WTC11 (cell line): ENCODE measurements at regions not wholly inside any gene's neighbourhood (a gene's known extent, or its start where the extent isn't known, plus 50 kb on each side); places are given as distances from the start of the nearest gene placed in this dataset.

ENCODE experiments used
- ATAC-seq: fragments of 200-7000 bp; cut with Tn5 transposase; 2 replicates; pipeline ENCODE4 v1.10.0; 2021; ENCODE audit warnings: mild to moderate bottlenecking, moderate library complexity
- CTCF ChIA-PET: fragments of 300-600 bp; sonication (Branson Sonifier 250); formaldehyde crosslinking; loops from one replicate; lab custom pipeline; 2021; ENCODE audit warnings: antibody characterized with exemption; lab: Charles Lee
- POLR2A ChIA-PET: fragments of 350-600 bp; sonication (Branson Sonifier 250); formaldehyde crosslinking; loops from one replicate; lab custom pipeline; 2021; ENCODE audit warnings: antibody characterized with exemption; lab: Charles Lee
- DNase-seq: peaks from one replicate; pipeline ENCODE4 v3.0.0; 2021; ENCODE audit warnings: low spot score
- H3K27ac Mint-ChIP-seq: 2 replicates; pipeline ENCODE4 v1.8.0; 2021; ENCODE audit warnings: mixed read lengths
- H3K27me3 Mint-ChIP-seq: 2 replicates; pipeline ENCODE4 v1.8.0; 2021; ENCODE audit warnings: low read depth, mild to moderate bottlenecking, moderate library complexity, mixed read lengths
- H3K36me3 Mint-ChIP-seq: 2 replicates; pipeline ENCODE4 v1.8.0; 2021; ENCODE audit warnings: mixed read lengths
- H3K4me1 Mint-ChIP-seq: 2 replicates; pipeline ENCODE4 v1.8.0; 2022; ENCODE audit warnings: mixed read lengths
- H3K4me3 Mint-ChIP-seq: 2 replicates; pipeline ENCODE4 v1.8.0; 2021; ENCODE audit warnings: mild to moderate bottlenecking, moderate library complexity, mixed read lengths
- H3K9me3 Mint-ChIP-seq: 2 replicates; pipeline ENCODE4 v1.8.0; 2021; ENCODE audit warnings: mixed read lengths
- CREB1 ChIP-seq: sonication (generic); formaldehyde crosslinking; IDR thresholded peaks from 2 replicates; pipeline ENCODE4 v1.8.0; 2023; ENCODE audit warnings: mild to moderate bottlenecking, missing genetic modification reagents
- ELF4 ChIP-seq: sonication (generic); formaldehyde crosslinking; IDR thresholded peaks from 2 replicates; pipeline ENCODE4 v1.8.1; 2022; ENCODE audit warnings: low read depth, mild to moderate bottlenecking, moderate library complexity, missing genetic modification reagents
- FOXK1 ChIP-seq: sonication (generic); formaldehyde crosslinking; IDR thresholded peaks from 2 replicates; pipeline ENCODE4 v1.8.0; 2022; ENCODE audit warnings: mild to moderate bottlenecking, moderate library complexity, missing genetic modification reagents
- GABPB1 ChIP-seq: sonication (generic); formaldehyde crosslinking; IDR thresholded peaks from 2 replicates; pipeline ENCODE4 v1.8.1; 2023; ENCODE audit warnings: mild to moderate bottlenecking, missing genetic modification reagents
- IRF2 ChIP-seq: sonication (generic); formaldehyde crosslinking; IDR thresholded peaks from 2 replicates; pipeline ENCODE4 v1.8.0; 2022; ENCODE audit warnings: low read depth, missing genetic modification reagents, borderline replicate concordance
- JUN ChIP-seq: sonication (generic); formaldehyde crosslinking; IDR thresholded peaks from 2 replicates; pipeline ENCODE4 v1.8.0; 2023; ENCODE audit warnings: mild to moderate bottlenecking, missing genetic modification reagents
- NR3C1 ChIP-seq: sonication (generic); formaldehyde crosslinking; conservative IDR thresholded peaks from 2 replicates; pipeline ENCODE4 v1.8.1; 2023; ENCODE audit warnings: low read depth, mild to moderate bottlenecking, missing genetic modification reagents
- SMAD4 ChIP-seq: sonication (generic); formaldehyde crosslinking; IDR thresholded peaks from 2 replicates; pipeline ENCODE4 v1.8.0; 2022; ENCODE audit warnings: mild to moderate bottlenecking, missing genetic modification reagents
- SOX15 ChIP-seq: fragments of 250-450 bp; sonication (Bioruptor Pico); IDR thresholded peaks from 2 replicates; pipeline ENCODE4 v1.9.0; 2021; ENCODE audit warnings: mild to moderate bottlenecking
- ZNF232 ChIP-seq: sonication (generic); formaldehyde crosslinking; IDR thresholded peaks from 2 replicates; pipeline ENCODE4 v1.8.0; 2022; ENCODE audit warnings: mild to moderate bottlenecking, missing genetic modification reagents
- ZNF317 ChIP-seq: sonication (generic); formaldehyde crosslinking; IDR thresholded peaks from 2 replicates; pipeline ENCODE4 v1.8.1; 2023; ENCODE audit warnings: low read depth, mild to moderate bottlenecking, moderate library complexity, missing genetic modification reagents, borderline replicate concordance
- ZNF396 ChIP-seq: fragments of 250-450 bp; sonication (Bioruptor Pico); IDR thresholded peaks from 2 replicates; pipeline ENCODE4 v1.8.0; 2021; ENCODE audit warnings: mild to moderate bottlenecking, moderate library complexity, borderline replicate concordance
- ZNF423 ChIP-seq: fragments of 250-450 bp; sonication (Bioruptor Pico); IDR thresholded peaks from 2 replicates; pipeline ENCODE4 v2.1.2; 2022; ENCODE audit warnings: mild to moderate bottlenecking, moderate library complexity
- TF ChIP-seq, protein P1 (sequence below): sonication (generic); formaldehyde crosslinking; IDR thresholded peaks from 2 replicates; pipeline ENCODE4 v1.8.1; 2023; ENCODE audit warnings: mild to moderate bottlenecking, moderate library complexity, missing genetic modification reagents
- TF ChIP-seq, protein P2 (sequence below): fragments of 250-450 bp; sonication (Bioruptor Pico); IDR thresholded peaks from 2 replicates; pipeline ENCODE4 v1.9.0; 2021; ENCODE audit warnings: mild to moderate bottlenecking
- TF ChIP-seq, protein P3 (sequence below): sonication (generic); formaldehyde crosslinking; IDR thresholded peaks from 2 replicates; pipeline ENCODE4 v1.8.1; 2022; ENCODE audit warnings: mild to moderate bottlenecking, missing genetic modification reagents, moderate library complexity, borderline replicate concordance
- TF ChIP-seq, protein P4 (sequence below): fragments of 250-450 bp; sonication (Bioruptor Pico); IDR thresholded peaks from 2 replicates; pipeline ENCODE4 v1.9.0; 2021; ENCODE audit warnings: moderate library complexity, mild to moderate bottlenecking, inconsistent platforms, borderline replicate concordance
- TF ChIP-seq, protein P5 (sequence below): sonication (generic); formaldehyde crosslinking; IDR thresholded peaks from 2 replicates; pipeline ENCODE4 v1.8.1; 2023; ENCODE audit warnings: mild to moderate bottlenecking, missing genetic modification reagents, moderate library complexity
- TF ChIP-seq, protein P6 (sequence below): sonication (generic); formaldehyde crosslinking; IDR thresholded peaks from 2 replicates; pipeline ENCODE4 v1.8.1; 2023; ENCODE audit warnings: mild to moderate bottlenecking, missing genetic modification reagents, moderate library complexity
- TF ChIP-seq, protein P7 (sequence below): sonication (generic); formaldehyde crosslinking; IDR thresholded peaks from 2 replicates; pipeline ENCODE4 v1.8.1; 2022; ENCODE audit warnings: mild to moderate bottlenecking, moderate library complexity, missing genetic modification reagents
- TF ChIP-seq, protein P8 (sequence below): fragments of 250-450 bp; sonication (Bioruptor Pico); conservative IDR thresholded peaks from 2 replicates; pipeline ENCODE4 v1.9.0; 2021; ENCODE audit warnings: mild to moderate bottlenecking
- TF ChIP-seq, protein P9 (sequence below): sonication (generic); formaldehyde crosslinking; IDR thresholded peaks from 2 replicates; pipeline ENCODE4 v1.8.0; 2022; ENCODE audit warnings: missing genetic modification reagents

DNA sequence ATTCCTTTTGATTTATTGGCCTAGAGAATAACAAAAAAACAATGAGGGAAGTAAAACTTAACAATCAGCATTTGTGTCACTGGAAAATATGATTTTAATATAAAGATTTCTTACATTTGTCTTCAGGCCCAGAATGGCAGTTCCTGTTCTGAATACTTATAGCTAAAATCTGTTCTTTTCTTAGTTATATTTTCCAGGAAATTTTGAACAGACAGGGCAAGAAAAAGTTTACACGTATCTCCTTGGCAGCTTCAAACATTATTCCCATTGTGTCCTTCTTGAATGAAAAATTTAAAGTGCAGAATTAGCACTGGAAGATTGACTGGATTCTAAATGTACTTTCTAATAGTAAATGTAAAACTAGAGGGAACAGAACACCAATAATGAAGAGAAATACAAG is 1454.0 kb upstream of the PIK3C3 start:
- Mint-ChIP-seq H3K9me3 (no peaks in the 10 kb centered on the region), H3K36me3 (no peaks in the 10 kb centered on the region), H3K27me3 (no peaks in the 10 kb centered on the region), H3K4me3 (no peak overlapping the region), H3K27ac (no peak overlapping the region), H3K4me1 (no peaks in the 10 kb centered on the region)
- DNase-seq (no peak), ATAC-seq (no peak)
- ChIA-PET POLR2A (no interaction called here), CTCF (no interaction called here)
- TF ChIP-seq JUN (CRISPR knock-in tag) (no peak), GABPB1 (CRISPR knock-in tag) (no peak), SMAD4 (CRISPR knock-in tag) (no peak), CREB1 (CRISPR knock-in tag) (no peak), IRF2 (no peak), ELF4 (no peak)
- TF ChIP-seq, protein P1, sequence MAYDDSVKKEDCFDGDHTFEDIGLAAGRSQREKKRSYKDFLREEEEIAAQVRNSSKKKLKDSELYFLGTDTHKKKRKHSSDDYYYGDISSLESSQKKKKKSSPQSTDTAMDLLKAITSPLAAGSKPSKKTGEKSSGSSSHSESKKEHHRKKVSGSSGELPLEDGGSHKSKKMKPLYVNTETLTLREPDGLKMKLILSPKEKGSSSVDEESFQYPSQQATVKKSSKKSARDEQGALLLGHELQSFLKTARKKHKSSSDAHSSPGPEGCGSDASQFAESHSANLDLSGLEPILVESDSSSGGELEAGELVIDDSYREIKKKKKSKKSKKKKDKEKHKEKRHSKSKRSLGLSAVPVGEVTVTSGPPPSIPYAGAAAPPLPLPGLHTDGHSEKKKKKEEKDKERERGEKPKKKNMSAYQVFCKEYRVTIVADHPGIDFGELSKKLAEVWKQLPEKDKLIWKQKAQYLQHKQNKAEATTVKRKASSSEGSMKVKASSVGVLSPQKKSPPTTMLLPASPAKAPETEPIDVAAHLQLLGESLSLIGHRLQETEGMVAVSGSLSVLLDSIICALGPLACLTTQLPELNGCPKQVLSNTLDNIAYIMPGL: no peak
- TF ChIP-seq, protein P2, sequence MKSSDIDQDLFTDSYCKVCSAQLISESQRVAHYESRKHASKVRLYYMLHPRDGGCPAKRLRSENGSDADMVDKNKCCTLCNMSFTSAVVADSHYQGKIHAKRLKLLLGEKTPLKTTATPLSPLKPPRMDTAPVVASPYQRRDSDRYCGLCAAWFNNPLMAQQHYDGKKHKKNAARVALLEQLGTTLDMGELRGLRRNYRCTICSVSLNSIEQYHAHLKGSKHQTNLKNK (CRISPR knock-in tag): no peak
- TF ChIP-seq, protein P3, sequence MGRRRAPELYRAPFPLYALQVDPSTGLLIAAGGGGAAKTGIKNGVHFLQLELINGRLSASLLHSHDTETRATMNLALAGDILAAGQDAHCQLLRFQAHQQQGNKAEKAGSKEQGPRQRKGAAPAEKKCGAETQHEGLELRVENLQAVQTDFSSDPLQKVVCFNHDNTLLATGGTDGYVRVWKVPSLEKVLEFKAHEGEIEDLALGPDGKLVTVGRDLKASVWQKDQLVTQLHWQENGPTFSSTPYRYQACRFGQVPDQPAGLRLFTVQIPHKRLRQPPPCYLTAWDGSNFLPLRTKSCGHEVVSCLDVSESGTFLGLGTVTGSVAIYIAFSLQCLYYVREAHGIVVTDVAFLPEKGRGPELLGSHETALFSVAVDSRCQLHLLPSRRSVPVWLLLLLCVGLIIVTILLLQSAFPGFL (CRISPR knock-in tag): no peak
- TF ChIP-seq, protein P4, sequence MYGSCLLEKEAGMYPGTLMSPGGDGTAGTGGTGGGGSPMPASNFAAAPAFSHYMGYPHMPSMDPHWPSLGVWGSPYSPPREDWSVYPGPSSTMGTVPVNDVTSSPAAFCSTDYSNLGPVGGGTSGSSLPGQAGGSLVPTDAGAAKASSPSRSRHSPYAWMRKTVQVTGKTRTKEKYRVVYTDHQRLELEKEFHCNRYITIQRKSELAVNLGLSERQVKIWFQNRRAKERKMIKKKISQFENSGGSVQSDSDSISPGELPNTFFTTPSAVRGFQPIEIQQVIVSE: no peak

DNA sequence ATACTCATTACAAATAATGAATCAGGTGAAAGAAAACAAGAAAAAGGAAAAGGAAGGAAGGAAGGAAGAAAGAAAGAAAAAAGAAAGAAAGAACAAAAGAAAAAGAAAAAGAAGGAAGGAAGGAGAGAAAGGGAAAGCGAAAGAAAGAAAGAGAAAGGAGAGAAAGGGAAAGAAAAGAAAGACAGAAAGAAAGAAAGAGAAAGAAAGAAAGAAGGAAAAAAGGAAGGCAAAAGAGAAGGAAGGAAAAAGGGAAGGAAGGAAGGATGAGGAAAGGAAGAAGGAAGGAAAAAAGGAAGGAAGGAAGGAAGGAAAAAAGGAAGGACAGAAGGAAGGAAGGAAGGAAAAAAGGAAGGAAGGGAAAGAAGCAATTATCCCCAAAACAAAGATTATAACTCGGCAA is 1460.4 kb upstream of the PIK3C3 start:
- ChIA-PET POLR2A (no interaction called here), CTCF (no interaction called here)
- no peak overlapping the region for H3K4me3 Mint-ChIP-seq
- H3K27ac Mint-ChIP-seq: no peak overlapping the region
- H3K9me3 Mint-ChIP-seq: no peaks in the 10 kb centered on the region
- H3K27me3 Mint-ChIP-seq: peaks cover 2% of the 10 kb centered on the region; the same call in 1 of the 2 replicates
- TF ChIP-seq, protein P5, sequence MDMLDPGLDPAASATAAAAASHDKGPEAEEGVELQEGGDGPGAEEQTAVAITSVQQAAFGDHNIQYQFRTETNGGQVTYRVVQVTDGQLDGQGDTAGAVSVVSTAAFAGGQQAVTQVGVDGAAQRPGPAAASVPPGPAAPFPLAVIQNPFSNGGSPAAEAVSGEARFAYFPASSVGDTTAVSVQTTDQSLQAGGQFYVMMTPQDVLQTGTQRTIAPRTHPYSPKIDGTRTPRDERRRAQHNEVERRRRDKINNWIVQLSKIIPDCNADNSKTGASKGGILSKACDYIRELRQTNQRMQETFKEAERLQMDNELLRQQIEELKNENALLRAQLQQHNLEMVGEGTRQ: no peak
- TF ChIP-seq SOX15 (no peak), FOXK1 (no peak), ZNF232 (CRISPR knock-in tag) (no peak), ZNF423 (CRISPR knock-in tag) (no peak), ZNF317 (CRISPR knock-in tag) (no peak), NR3C1 (no peak), ZNF396 (CRISPR knock-in tag) (no peak), ELF4 (no peak)
- TF ChIP-seq, protein P6, sequence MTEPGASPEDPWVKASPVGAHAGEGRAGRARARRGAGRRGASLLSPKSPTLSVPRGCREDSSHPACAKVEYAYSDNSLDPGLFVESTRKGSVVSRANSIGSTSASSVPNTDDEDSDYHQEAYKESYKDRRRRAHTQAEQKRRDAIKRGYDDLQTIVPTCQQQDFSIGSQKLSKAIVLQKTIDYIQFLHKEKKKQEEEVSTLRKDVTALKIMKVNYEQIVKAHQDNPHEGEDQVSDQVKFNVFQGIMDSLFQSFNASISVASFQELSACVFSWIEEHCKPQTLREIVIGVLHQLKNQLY (CRISPR knock-in tag): no peak
- TF ChIP-seq, protein P7, sequence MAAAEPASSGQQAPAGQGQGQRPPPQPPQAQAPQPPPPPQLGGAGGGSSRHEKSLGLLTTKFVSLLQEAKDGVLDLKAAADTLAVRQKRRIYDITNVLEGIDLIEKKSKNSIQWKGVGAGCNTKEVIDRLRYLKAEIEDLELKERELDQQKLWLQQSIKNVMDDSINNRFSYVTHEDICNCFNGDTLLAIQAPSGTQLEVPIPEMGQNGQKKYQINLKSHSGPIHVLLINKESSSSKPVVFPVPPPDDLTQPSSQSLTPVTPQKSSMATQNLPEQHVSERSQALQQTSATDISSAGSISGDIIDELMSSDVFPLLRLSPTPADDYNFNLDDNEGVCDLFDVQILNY (CRISPR knock-in tag): no peak
- TF ChIP-seq, protein P8, sequence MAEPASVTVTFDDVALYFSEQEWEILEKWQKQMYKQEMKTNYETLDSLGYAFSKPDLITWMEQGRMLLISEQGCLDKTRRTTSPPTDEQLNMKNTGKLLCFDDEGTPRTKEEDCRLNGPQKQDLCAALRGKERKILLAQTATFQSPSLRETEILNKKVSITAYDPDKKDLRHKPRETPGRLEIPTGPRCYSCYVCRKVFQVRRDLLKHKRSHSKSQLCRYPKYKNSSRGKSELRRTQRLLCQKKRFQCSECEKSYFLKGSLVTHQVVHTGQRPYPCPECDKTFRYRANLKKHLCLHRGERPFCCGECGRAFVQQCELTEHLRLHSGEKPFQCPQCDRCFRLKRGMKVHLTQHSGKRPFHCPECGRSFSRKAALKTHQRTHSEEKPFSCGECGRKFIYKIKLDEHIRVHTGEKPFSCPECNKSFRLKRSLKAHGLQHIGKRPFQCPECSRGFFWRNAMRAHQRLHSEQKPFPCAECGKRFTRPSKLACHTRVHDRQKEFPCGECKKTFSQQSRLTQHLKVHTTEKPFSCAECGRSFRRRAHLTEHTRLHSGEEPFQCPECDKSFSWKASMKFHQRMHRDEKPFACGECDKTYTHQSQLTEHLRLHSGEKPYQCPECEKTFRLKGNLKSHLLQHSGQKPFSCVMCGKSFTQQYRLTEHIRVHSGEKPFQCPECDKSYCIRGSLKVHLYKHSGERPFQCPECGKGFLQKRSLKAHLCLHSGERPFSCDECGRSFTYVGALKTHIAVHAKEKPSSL (CRISPR knock-in tag): no peak
- TF ChIP-seq, protein P9, sequence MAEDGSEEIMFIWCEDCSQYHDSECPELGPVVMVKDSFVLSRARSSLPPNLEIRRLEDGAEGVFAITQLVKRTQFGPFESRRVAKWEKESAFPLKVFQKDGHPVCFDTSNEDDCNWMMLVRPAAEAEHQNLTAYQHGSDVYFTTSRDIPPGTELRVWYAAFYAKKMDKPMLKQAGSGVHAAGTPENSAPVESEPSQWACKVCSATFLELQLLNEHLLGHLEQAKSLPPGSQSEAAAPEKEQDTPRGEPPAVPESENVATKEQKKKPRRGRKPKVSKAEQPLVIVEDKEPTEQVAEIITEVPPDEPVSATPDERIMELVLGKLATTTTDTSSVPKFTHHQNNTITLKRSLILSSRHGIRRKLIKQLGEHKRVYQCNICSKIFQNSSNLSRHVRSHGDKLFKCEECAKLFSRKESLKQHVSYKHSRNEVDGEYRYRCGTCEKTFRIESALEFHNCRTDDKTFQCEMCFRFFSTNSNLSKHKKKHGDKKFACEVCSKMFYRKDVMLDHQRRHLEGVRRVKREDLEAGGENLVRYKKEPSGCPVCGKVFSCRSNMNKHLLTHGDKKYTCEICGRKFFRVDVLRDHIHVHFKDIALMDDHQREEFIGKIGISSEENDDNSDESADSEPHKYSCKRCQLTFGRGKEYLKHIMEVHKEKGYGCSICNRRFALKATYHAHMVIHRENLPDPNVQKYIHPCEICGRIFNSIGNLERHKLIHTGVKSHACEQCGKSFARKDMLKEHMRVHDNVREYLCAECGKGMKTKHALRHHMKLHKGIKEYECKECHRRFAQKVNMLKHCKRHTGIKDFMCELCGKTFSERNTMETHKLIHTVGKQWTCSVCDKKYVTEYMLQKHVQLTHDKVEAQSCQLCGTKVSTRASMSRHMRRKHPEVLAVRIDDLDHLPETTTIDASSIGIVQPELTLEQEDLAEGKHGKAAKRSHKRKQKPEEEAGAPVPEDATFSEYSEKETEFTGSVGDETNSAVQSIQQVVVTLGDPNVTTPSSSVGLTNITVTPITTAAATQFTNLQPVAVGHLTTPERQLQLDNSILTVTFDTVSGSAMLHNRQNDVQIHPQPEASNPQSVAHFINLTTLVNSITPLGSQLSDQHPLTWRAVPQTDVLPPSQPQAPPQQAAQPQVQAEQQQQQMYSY (CRISPR knock-in tag): no peak
- TF ChIP-seq, protein P1: no peak
- TF ChIP-seq, all 79 proteins: peak for 0
- H3K36me3 Mint-ChIP-seq: no peaks in the 10 kb centered on the region
- no peak for DNase-seq
- ATAC-seq: no peak
- no peaks in the 10 kb centered on the region for H3K4me1 Mint-ChIP-seq
